Heart left ventricle (tissue), 16 donors: ENCODE measurements at regions not wholly inside any gene's neighbourhood (a gene's known extent, or its start where the extent isn't known, plus 50 kb on each side); places are given as distances from the start of the nearest gene placed in this dataset.
A peak's percentile ranks its signal among the peaks of the same experiment; 100 is the strongest.

Source experiments
- ATAC-seq, 4 donors: fragments of 200-7000 bp; cut with Tn5 transposase; one replicate each; pipeline ENCODE4 v1.9.1; 2020 to 2022; ENCODE audit warnings: moderate library complexity in 4 of 4, mild to moderate bottlenecking in 3 of 4, moderate number of reproducible peaks in 1 of 4
- DNase-seq, 5 donors: peaks; one replicate each; pipeline ENCODE4 v3.0.0-alpha.2; 2020
- H3K27ac ChIP-seq, 12 donors: fragments of 200-600 bp; sonication (generic) in 4 of 12; one replicate each; pipeline versions ENCODE4 v1.5.0 to v1.8.0; 2016 to 2022; ENCODE audit warnings: mild to moderate bottlenecking in 2 of 12
- H3K27me3 ChIP-seq, 9 donors: fragments of 200-600 bp; sonication (generic) in 2 of 9; one replicate each; pipeline versions ENCODE4 v1.5.1 to v1.8.0; 2016 to 2022; ENCODE audit warnings: mild to moderate bottlenecking in 3 of 9
- H3K36me3 ChIP-seq, 9 donors: fragments of 200-600 bp; sonication (generic) in 2 of 9; one replicate each; pipeline versions ENCODE4 v1.5.0 to v1.8.0; 2018 to 2022; ENCODE audit warnings: mild to moderate bottlenecking in 2 of 9
- H3K4me1 ChIP-seq, 12 donors: fragments of 200-600 bp; sonication (generic) in 4 of 12; one replicate each; pipeline versions ENCODE4 v1.5.0 to v1.8.0; 2016 to 2022; ENCODE audit warnings: mild to moderate bottlenecking in 3 of 12
- H3K4me3 ChIP-seq, 12 donors: fragments of 200-600 bp; sonication (generic) in 4 of 12; one replicate each; pipeline versions ENCODE4 v1.5.0 to v1.8.0; 2017 to 2022; ENCODE audit warnings: mild to moderate bottlenecking in 9 of 12, moderate library complexity in 4 of 12
- H3K9me3 ChIP-seq, 12 donors: fragments of 200-600 bp; sonication (generic) in 4 of 12; one replicate each; pipeline versions ENCODE4 v1.5.0 to v1.8.0; 2016 to 2022; ENCODE audit warnings: mild to moderate bottlenecking in 1 of 12
- POLR2A ChIP-seq, 2 donors: fragments of 450-650 bp; IDR thresholded peaks; one replicate each; pipeline ENCODE4 v1.6.1; 2017; ENCODE audit warnings: antibody characterized with exemption in 2 of 2, mild to moderate bottlenecking in 2 of 2, moderate library complexity in 2 of 2
- WGBS, 4 donors: extraction: QIAGEN DNeasy Blood & Tissue Kit in 2 of 4; methylation state at CpG; one replicate each; pipeline versions ENCODE4 v1.1.5 to v1.1.7; 2013 to 2018; 5-methylcytosine and 5-hydroxymethylcytosine counted together
- intact Hi-C, 10 donors: fragments of 100-400 bp; cut with DNase I; formaldehyde crosslinking; loops; one replicate each; pipeline versions ENCODE4 v1.11.1 to v1.14.2; 2022
- TF ChIP-seq, protein P1 (sequence below), 12 donors: fragments of 200-600 bp; sonication (generic) in 4 of 12; IDR thresholded peaks; one replicate each; pipeline versions ENCODE4 v1.5.0 to v1.8.0; 2018 to 2022; ENCODE audit warnings: antibody characterized with exemption in 12 of 12, mild to moderate bottlenecking in 5 of 12
- donor health status: ischemic (EF 13 %, LVEDD 7.1; RV severe dilation, severe dysfunction).
- donor health status: healthy with polysubstance abuse.
- donor health status: DM: no; HTN: yes; CAD: no.
- donor health status: DM: no; HTN: no; CAD: no.
- donor health status: ischemic (EF 25% LVEDD 6.9; RV normal size, moderate dysfunction).
- donor health status: ischemic (EF 25% LVEDD 5.7; RV mildly dilated, moderate dysfunction).
- donor health status: healthy.
- donor health status: DM: yes; HTN: yes; CAD: no.
- donor health status: ischemic (EF 35%, LVEDD 5.7; RV mildly dilated, moderate dysfunction).
- donor health status: nonischemic (EF 11% LVEDD 7.7; RV severe dilation, severe dysfunction).
- donor health status: DM: yes; HTN: yes; CAD: no.
- donor health status: PGD.
- donor health status: ischemic (EF 29% LVEDD 5.4; RV normal size, mild dysfunction).
- donor health status: nonischemic (EF 23%, LVEDD 6.1; RV moderate dilation, normal function).

DNA sequence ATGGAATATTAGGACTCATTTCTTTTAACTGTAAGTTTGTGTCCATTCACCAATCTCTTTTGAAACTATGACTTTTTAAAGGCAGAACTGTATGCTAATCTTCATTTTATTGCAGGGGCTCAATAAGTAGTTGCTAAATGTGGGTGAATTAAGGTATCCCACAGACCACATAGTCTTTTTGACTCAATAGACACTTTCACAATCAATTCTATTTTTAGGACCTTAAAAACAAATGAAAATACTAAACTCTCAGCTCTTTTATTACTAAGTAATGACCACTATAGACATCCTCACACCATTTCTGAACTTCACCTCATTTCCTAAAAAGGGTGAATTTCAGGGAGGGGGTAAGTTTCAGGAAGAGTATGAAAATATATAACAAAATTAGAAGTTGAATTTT, 106.8 kb upstream of the BEND6 start:
- Histone ChIP-seq H3K4me1 (peaks cover 0 to 37% (median 16%) of the 10 kb centered on the region in 12 donors), H3K36me3 (no peaks in the 10 kb centered on the region), H3K27ac (no peak overlapping the region), H3K9me3 (no peaks in the 10 kb centered on the region), H3K4me3 (no peak overlapping the region), H3K27me3 (no peaks in the 10 kb centered on the region)
- TF ChIP-seq, protein P1, sequence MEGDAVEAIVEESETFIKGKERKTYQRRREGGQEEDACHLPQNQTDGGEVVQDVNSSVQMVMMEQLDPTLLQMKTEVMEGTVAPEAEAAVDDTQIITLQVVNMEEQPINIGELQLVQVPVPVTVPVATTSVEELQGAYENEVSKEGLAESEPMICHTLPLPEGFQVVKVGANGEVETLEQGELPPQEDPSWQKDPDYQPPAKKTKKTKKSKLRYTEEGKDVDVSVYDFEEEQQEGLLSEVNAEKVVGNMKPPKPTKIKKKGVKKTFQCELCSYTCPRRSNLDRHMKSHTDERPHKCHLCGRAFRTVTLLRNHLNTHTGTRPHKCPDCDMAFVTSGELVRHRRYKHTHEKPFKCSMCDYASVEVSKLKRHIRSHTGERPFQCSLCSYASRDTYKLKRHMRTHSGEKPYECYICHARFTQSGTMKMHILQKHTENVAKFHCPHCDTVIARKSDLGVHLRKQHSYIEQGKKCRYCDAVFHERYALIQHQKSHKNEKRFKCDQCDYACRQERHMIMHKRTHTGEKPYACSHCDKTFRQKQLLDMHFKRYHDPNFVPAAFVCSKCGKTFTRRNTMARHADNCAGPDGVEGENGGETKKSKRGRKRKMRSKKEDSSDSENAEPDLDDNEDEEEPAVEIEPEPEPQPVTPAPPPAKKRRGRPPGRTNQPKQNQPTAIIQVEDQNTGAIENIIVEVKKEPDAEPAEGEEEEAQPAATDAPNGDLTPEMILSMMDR (IDR thresholded peaks at IDR 0.05) = no peak
- DNase-seq = no peak
- no peak for ATAC-seq
- intact Hi-C loops = loop anchor here in 2 of 10 donors (5.0 kb wide), 2 partner anchors 81 to 211 kb away; no protein-coding TSS in a partner anchor

DNA sequence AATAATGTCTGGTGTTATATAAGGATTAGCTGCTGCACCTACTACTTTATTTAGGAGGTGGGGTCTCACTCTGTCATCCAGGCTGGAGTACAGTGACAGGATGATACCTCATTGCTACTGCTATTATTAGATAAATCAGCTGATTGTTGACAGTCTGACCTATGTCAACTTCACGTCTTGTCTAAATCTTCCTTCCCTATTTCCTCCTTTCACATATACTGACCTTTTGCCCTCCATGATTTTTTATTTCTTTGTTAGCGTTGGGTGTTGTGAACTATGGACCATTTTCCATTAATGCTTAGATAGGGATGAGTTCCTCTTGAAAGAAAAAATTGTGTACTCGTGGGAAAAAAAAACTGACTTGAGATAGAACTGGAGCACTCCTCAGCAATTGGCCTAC, 109.9 kb upstream of the BEND6 start:
- WGBS, 4 donors = 58 to 74% (median 63%) methylated on average over 3 of the region's 3 CpGs
- intact Hi-C loops = loop anchor here in 4 of 10 donors (2.0 to 5.0 kb wide), 4 partner anchors 76 to 208 kb away; no protein-coding TSS in a partner anchor
- ATAC-seq (no peak), DNase-seq (no peak)
- H3K4me3 ChIP-seq = no peak overlapping the region
- no peaks in the 10 kb centered on the region for H3K9me3 ChIP-seq
- H3K27ac ChIP-seq = peak overlapping the region in 6 of 12 donors; percentile 4 to 97 (median 87)
- TF ChIP-seq POLR2A (IDR thresholded peaks at IDR 0.05) = no peak
- TF ChIP-seq, protein P1 (IDR thresholded peaks at IDR 0.05) = no peak
- H3K27me3 ChIP-seq = no peaks in the 10 kb centered on the region
- H3K4me1 ChIP-seq = peaks cover 0 to 36% (median 13%) of the 10 kb centered on the region in 12 donors
- no peaks in the 10 kb centered on the region for H3K36me3 ChIP-seq

DNA sequence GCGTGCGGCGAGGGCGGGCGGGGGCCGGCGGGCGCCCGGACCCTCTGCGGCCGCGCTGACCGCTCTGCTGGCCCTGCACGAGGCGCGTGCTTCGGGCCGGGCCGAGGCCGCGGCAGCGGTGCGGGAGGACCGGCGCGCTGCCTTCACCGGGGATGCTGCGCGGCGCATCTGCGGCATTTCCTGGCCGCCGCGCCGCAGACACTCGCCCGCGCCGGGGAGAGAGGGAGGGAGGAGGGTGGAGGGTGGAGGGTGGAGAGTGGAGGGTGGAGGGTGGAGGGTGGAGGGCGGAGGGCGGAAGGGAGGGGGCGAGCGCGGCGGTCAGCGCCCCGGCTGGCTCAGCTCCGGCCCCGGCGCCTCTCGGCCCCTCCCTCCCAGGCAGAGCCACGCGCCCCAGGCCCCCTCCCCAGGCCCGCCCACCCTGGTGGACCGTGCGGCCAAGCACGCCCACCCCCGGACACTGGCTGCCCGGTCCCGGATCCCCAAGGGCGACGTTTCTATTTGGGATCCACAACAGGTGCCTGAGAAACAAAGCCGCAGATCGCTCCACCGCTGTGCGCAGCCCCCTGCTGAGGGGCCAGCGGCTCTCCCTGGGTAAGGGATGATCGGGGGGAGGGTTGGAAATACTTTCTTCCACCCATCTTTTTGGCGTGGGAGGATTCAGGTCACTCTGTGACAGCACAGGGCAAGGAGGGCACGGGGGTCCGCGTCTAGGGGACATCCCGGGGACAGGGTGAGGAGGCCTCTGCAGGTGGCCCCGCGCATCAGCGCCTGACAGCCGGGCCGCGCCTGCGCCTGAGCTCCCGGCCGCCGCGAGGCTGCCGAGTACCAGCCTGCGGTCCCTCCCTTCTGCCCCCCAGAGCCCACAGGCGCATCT, 111.2 kb upstream of the BEND6 start:
- no peaks in the 10 kb centered on the region for H3K9me3 ChIP-seq
- intact Hi-C loops = loop anchor here in 8 of 10 donors (1.0 to 5.0 kb wide), 7 partner anchors 36 to 131 kb away; no protein-coding TSS in a partner anchor
- H3K27me3 ChIP-seq = no peaks in the 10 kb centered on the region
- ATAC-seq = peak; percentile 80 to 95 (median 90)
- peak overlapping the region; percentile 84 to 97 (median 92) for H3K27ac ChIP-seq
- H3K4me3 ChIP-seq = peak overlapping the region; percentile 61 to 90 (median 75)
- peaks cover 0 to 44% (median 13%) of the 10 kb centered on the region in 12 donors for H3K4me1 ChIP-seq
- TF ChIP-seq, protein P1 (IDR thresholded peaks at IDR 0.05) = peak in 10 of 12 donors; percentile 49 to 80 (median 66)
- peak in 1 of 2 donors; percentile 54 for TF ChIP-seq POLR2A (IDR thresholded peaks at IDR 0.05)
- DNase-seq = peak; percentile 78 to 89 (median 85)
- WGBS, 4 donors = 0 to 1% (median 0%) methylated on average over 22 to 83 of the region's 87 CpGs
- no peaks in the 10 kb centered on the region for H3K36me3 ChIP-seq
